HG03442 (cell line): ENCODE measurements at regions not wholly inside any gene's neighbourhood (a gene's known extent, or its start where the extent isn't known, plus 50 kb on each side); places are given as distances from the start of the nearest gene placed in this dataset.
"Not testable (repeated sequence)": the region's sequence is repeated elsewhere in the genome, so short reads cannot be mapped to it uniquely, and the experiment has no call there.

Experiments used
- ATAC-seq: cut with Tn5 transposase; IDR thresholded peaks from one replicate; pipeline ENCODE4 v1.9.1; 2021; ENCODE audit warnings: mild to moderate bottlenecking, moderate library complexity; ENCODE audit not compliant: unreplicated experiment

GRCh38 chr16:75836347-75837010, 110.2 kb upstream of the CPHXL start:
- no peak for ATAC-seq

DNA sequence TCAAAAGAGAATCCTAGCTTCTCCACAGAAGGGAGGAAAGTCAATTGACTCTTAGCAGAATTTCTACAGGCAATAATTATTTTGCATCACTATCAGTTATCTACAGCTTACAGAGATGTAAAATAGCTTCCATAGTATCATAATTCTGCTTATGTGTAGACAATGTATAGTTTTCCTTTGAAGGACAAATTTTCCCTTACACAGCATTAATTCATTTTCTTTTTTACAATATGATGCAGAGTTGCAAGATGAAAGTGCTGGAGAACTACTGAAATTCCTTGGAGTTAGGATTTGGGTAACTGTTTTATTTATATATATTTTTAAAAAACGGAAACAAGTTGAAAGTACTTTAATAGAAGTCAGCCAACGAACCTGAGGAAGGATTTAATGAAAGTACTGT, 111.0 kb upstream of the CPHXL start:
- no peak for ATAC-seq

DNA sequence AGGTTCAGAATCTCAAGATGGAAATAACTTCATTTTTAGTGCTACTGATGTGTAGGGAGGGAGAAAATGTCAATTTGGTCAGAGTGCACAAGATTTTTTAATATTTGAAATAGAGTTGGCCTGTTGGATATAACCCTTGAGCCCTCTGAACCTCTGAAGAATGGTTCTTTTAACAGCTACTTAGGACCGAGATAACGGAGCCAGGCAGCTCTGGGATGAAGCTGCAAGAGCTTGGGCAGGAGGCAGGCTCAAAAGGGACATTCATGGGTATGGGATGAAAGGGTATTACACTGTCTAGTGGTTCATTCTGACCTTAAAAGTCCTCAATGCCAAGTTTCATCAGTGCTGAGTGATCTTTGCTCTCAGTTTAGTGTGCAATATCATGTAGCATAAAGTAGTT, 111.4 kb upstream of the CPHXL start:
- no peak for ATAC-seq

DNA sequence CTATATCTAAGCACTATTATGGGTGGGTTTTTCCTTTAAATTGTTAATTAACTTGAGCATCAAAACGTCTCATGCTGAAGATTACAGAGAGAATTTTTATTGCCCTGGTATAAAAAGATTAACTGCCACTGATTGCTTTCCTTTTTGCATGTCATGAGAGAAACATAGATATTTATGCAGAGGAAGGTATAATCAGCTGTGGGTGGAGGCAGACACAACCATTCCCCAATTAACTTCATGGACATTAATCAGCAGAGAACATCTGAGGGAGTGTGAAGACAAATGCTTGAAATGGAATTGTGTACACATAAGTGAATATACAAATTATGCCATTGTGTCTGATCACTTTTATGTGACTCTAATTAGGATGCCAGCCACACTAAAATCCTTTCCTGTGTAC, 115.2 kb upstream of the CPHXL start:
- no peak for ATAC-seq

DNA sequence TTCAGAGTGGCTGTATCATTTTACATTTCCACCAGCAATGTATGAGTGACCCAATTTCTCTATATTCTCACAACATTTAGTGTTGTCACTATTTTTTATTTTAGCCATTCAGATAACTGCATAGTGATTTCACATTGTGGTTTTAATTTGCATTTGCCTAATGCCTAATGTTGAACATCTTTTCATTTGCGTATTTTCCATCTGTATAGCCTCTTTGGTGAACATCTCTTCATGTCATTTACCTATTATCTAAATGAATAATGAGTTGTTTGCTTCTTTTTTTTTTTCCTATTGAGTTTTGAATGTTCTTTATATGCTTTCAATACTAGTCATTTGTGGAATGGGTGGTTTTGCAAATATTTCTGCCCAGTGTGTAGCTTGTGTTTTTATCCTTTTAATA, 120.9 kb upstream of the CPHXL start:
- no peak for ATAC-seq

DNA sequence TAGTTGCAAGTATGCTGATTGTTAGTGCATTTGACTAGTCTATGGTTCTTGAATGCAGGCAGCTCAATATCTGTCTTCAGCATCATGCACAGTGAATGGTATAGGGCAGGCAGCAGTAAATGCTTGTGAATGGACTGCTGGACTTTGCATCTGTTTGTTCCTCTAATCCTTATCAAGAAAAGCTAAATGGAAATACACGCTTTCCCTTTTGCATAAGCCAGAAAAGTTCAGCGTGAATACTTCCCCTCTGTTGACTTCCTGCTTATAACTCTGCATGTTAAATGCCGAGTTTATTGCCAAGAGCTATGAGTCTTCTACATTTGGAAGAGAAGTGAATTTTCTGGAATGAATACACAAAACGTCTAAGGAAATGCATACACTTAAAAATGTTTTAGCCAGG, 127.9 kb upstream of the CPHXL start:
- ATAC-seq = no peak

DNA sequence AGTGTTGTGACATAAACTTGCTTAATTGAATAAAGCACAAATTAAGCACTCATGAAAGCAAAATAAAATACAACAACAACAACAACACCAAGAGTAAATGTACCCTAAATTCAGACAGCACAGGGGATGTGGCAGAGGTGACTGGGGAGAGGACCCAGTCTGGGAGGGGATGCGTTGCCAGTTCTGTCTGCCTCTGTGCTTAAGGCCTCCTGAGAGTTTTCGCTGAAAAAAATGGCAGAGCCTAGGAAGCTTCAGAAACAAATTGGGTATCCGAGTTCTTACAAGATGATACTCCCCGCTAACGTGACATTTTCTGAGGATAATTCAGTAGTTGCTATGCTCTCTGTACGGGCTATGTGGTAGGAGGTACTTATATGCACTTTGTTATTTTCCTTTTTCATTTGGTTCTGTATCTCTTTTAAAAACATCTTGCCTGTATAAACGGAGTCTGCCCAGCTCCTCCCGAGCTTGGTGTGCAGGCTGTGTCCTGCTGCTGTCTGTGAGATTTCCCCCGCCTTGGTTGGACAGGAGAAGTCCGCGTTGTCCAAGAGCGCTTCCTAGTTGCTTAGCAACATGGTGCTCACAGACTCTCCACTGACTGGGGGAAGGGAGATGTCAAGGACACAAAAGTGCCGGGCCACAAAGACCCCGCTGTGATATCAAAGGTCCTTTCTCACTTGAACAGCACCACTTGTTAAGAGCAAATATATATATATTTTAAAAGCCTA, 134.2 kb upstream of the CPHXL start:
- no peak for ATAC-seq

GRCh38 chr16:75861311-75862097, 135.2 kb upstream of the CPHXL start:
- ATAC-seq = no peak

GRCh38 chr16:75862098-75862386, 135.8 kb upstream of the CPHXL start:
- no peak for ATAC-seq

GRCh38 chr16:75864243-75864642, 138.0 kb upstream of the CPHXL start:
- ATAC-seq = no peak

DNA sequence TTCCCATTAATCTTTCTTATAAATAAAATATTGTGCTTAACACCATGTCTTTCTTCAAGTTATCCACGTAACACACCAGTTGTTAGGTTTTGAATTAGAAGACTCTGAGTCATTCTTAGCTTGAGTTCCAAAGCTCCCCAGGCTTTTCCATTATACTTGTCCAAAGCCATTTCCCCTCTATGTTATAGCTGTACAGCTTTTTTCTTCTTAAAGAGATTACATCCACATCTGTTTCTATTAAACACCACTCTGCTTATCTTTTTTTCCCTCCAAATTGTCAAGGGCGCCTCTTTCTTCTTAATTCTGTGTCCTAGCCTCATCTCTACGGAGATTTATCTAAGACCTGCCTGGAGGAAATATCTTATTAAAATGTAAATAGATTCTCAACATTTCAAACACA, 139.4 kb upstream of the CPHXL start:
- no peak for ATAC-seq

- ATAC-seq = no peak
Observed at GRCh38 chr16:75868636-75869632, 142.6 kb upstream of the CPHXL start.

DNA sequence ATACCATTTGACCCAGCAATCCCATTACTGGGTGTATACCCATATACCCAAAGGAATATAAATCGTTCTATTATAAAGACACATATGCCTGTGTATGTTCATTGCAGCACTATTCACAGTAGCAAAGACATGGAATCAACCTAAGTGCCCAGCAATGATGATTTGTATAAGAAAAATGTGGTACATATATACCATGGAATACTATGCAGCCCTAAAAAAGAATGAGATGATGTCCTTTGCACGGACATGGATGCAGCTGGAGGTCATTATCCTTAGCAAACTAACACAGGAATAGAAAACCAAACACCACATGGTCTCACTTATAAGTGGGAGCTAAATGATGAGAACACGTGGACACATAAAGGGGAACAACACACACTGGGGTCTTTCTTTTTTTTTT, 155.0 kb upstream of the CPHXL start:
- ATAC-seq = not testable (repeated sequence)

GRCh38 chr16:75899163-75899562, 172.9 kb upstream of the CPHXL start:
- ATAC-seq = no peak

- ATAC-seq = no peak
Observed at GRCh38 chr16:75908331-75909117, 182.2 kb upstream of the CPHXL start.

DNA sequence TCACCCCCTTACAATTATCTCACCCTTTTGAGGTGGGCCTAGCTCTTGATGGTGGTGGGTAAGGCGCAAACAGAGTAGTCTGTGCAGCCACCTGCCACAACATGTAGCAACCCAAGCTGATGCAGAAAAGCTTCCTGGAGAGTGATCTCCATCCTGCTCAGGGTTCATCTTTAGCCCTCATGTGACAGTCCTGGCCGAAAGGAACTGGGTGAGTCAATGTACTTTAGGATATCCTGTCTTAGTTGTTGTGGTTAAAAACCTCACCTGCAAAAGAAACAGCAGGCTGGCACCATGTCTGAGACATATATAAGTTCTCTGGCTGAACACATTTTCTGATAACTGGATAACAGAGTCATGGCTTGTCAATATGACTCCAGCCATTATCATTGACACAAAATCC, 183.5 kb upstream of the CPHXL start:
- no peak for ATAC-seq

- ATAC-seq = no peak
Observed at GRCh38 chr16:75911896-75912295, 185.6 kb upstream of the CPHXL start.

DNA sequence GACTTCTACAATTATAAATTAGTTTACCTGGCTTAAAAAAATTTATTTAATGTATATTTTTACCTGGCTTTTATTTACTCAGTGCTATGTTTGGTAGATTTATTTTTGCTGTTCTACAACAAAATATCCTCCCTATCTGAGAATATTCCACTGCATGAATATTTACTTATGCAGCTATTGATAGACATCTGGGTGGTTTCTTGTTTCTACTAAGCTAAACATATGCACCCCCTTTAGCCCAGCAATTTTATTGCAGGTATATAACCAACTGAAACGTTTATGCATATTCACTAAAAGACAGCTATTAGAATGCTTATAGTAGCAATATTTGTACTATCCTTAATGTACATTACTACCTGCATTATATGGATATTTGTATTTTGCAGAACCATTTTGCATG, 187.7 kb upstream of the CPHXL start:
- ATAC-seq = no peak

- no peak for ATAC-seq
Observed at GRCh38 chr16:75916451-75916850, 190.2 kb upstream of the CPHXL start.

DNA sequence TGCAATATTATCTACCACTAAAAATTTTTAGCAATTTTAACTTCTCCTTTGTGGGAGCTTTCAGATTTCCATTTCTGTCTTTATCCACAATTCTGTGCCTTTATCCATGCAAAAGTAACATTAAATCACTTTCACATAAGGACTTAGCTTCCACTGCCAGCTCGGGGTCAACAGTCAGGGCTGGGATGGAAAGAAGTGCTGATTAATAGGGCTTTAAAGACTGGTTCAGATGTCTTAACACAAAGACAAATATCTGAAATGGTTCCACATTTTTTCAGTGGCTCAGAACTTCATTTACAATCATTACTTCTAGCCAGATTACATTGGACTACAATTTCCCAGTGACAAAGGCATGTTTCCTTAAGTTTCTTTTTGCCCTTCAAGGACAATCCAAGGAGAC, 191.8 kb upstream of the CPHXL start:
- ATAC-seq = no peak
